ENCODE measurements at regions not wholly inside any gene's neighbourhood (a gene's known extent, or its start where the extent isn't known, plus 50 kb on each side); places are given as distances from the start of the nearest gene placed in this dataset.

DNA sequence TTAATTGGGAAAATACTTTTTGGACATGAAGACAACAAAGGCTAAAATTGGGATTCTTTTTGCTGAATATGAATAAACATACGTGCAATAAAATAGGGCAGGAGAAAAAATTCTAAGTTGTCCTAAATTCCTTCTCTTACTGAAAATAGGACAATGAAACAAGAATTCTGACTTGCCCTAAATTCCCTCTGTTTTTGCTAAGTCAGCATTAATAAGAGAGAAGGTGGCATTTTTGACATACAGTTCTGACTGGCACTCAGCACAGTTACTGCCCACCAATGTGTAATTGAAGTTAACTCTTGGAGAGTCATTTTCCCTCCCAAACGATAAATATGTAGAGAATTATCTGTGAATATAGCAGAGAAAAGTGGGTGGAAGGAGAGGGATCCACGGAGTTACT lies 1021.1 kb upstream of the CDH8 start:
- Histone ChIP-seq H3K27me3 (no peaks in the 10 kb centered on the region), H3K36me3 (no peaks in the 10 kb centered on the region), H3K9me3 (no peaks in the 10 kb centered on the region), H3K4me1 (no peaks in the 10 kb centered on the region), H3K27ac (no peak overlapping the region), H3K4me3 (no peak overlapping the region)
- DNase-seq (no peak), ATAC-seq (no peak)
- intact Hi-C loops (cut with DNase I): no loop called here
- TF ChIP-seq CTCF (IDR thresholded peaks at IDR 0.05): no peak

- ATAC-seq (no peak), DNase-seq (no peak)
- intact Hi-C loops (cut with DNase I): no loop called here
- H3K27ac ChIP-seq: no peak overlapping the region
- H3K27me3 ChIP-seq: no peaks in the 10 kb centered on the region
- no peak for TF ChIP-seq CTCF (IDR thresholded peaks at IDR 0.05)
- no peaks in the 10 kb centered on the region for H3K4me1 ChIP-seq
- H3K4me3 ChIP-seq: no peak overlapping the region
- no peaks in the 10 kb centered on the region for H3K9me3 ChIP-seq
- H3K36me3 ChIP-seq: no peaks in the 10 kb centered on the region
Observed at GRCh38 chr16:63050391-63050790, 1014.2 kb upstream of the CDH8 start.

DNA sequence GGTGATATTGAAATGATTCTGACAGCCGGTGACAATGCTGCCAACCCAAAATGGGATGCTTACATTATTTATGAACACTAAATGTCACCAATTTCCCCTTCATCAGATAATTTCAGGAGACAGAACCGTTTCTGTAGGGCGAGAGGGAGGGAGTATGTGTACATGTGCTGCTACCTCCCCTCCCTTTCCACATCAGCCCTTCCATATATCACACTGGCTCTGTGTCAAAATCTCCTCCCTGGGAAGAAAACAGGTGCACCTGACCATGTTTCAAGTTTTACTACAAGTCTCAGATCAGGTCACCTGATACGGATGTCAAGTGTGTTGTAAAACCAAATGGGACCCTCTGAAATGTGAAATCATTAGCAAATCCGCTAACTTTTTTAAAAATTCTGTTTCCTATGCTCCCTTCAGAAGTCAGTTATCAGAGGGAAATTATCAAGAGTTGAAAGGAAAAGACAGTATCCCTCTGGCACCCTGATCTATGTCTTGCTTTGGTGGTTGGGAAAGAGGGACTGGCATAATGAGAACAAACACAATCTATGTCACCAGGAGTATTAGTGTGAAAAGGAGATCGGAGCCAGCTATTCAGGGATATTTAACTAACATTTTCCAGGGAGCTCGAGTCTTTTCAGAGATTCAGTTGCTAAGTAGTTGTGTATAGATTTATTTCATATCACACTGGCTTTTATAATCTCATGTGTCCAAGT lies 1002.3 kb upstream of the CDH8 start:
- intact Hi-C loops (cut with DNase I): no loop called here
- Histone ChIP-seq H3K9me3 (no peaks in the 10 kb centered on the region), H3K4me1 (no peaks in the 10 kb centered on the region), H3K36me3 (no peaks in the 10 kb centered on the region), H3K27ac (no peak overlapping the region), H3K4me3 (no peak overlapping the region), H3K27me3 (no peaks in the 10 kb centered on the region)
- no peak for TF ChIP-seq CTCF (IDR thresholded peaks at IDR 0.05)
- DNase-seq (no peak), ATAC-seq (no peak)

DNA sequence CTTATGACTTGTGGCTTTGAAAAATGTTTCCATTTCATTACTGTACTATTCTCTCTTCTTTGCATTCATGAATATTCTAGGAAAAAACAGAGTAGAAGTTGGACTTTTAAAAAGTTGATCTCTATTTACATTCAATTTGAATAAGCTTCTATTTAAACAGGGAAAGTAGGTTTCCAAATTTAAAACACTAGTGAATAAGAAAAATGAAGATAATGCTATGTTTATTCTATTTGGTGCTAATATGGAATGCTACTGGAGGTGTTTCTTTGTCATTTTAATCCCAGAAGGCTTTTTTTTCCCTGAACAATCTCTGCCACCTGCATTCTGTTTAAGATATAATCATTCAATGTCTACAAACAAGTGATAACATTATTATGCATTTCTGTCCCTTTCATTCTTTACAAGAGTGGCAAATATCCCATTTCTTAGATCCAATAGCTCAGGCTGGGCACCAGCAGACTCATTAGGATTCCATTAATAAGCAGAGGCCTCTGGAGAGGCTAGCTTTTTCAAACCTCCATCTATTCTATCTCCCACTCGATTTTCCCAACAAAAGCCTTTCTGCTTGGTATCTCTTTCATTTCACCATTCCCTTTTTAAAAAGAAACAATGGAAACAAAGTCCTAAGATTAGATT lies 1001.6 kb upstream of the CDH8 start:
- no peak for TF ChIP-seq CTCF (IDR thresholded peaks at IDR 0.05)

DNA sequence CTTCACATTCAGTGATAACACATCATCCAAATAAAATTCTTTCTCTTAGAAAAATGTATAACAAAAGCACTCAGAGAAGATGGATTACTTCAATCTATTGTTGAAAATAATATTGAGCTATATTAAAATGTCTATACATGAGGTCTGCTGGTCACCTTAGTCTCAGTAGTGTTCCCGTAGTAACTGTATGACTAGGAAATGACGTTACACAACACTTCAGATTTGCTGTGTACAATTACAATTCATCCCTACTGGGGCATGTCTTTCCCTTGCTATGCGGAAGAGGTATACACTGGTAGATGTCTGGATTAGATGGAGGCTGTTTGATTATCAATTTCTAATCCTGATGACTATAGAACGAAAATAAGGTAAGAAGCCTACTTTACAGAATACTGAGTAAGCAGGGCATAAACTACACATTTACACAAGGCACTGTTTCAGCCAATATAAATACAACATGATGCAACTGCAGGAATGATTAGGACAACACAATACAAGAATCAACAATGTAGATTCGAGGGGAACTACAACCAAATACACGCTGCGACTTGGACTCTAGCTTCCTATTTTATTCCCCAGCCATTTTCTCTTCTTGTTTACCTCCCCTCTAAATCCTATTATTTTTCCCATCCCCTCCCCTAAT lies 982.5 kb upstream of the CDH8 start:
- no peaks in the 10 kb centered on the region for H3K9me3 ChIP-seq
- DNase-seq (no peak), ATAC-seq (no peak)
- H3K27me3 ChIP-seq: no peaks in the 10 kb centered on the region
- no peaks in the 10 kb centered on the region for H3K36me3 ChIP-seq
- no peak for TF ChIP-seq CTCF (IDR thresholded peaks at IDR 0.05)
- no peaks in the 10 kb centered on the region for H3K4me1 ChIP-seq
- intact Hi-C loops (cut with DNase I): no loop called here
- H3K4me3 ChIP-seq: no peak overlapping the region
- H3K27ac ChIP-seq: no peak overlapping the region

More for the DNA sequence above, 1001.6 kb upstream of the CDH8 start:
- no peaks in the 10 kb centered on the region for H3K4me1 ChIP-seq
- no peak for ATAC-seq
- H3K27ac ChIP-seq: no peak overlapping the region
- no peaks in the 10 kb centered on the region for H3K27me3 ChIP-seq
- DNase-seq: no peak
- intact Hi-C loops (cut with DNase I): no loop called here
- H3K36me3 ChIP-seq: no peaks in the 10 kb centered on the region
- H3K4me3 ChIP-seq: no peak overlapping the region
- no peaks in the 10 kb centered on the region for H3K9me3 ChIP-seq

Measured in upper lobe of right lung (tissue), 1 donor.